ENCODE measurements at regions not wholly inside any gene's neighbourhood (a gene's known extent, or its start where the extent isn't known, plus 50 kb on each side); places are given as distances from the start of the nearest gene placed in this dataset.

DNA sequence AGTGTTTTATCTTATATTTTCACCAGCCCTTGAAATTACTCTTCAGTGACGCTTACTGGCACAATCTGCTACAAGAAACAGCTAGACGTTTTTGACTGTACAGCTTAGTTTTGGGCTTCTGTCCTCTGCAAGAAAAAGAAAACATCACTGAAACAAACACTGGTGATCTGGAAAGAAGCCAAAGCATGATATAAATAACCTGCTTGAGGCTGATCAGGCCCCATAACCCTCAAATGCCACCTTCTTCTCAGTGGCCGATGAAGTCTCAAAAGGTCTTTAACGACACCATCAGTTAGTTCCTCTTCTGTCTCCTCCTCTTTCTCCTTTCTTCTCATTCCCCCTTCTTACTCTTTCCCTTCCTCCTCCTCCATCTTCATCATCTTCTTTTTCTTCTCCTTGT is 942.3 kb upstream of the TMEM132C start:
- Mint-ChIP-seq H3K4me1 (no peaks in the 10 kb centered on the region), H3K27ac (no peak overlapping the region), H3K4me3 (no peak overlapping the region), H3K36me3 (no peaks in the 10 kb centered on the region), H3K9me3 (no peaks in the 10 kb centered on the region)
- DNase-seq (ENCODE audit: low spot score in 2 of 2) (no peak), ATAC-seq (no peak)

DNA sequence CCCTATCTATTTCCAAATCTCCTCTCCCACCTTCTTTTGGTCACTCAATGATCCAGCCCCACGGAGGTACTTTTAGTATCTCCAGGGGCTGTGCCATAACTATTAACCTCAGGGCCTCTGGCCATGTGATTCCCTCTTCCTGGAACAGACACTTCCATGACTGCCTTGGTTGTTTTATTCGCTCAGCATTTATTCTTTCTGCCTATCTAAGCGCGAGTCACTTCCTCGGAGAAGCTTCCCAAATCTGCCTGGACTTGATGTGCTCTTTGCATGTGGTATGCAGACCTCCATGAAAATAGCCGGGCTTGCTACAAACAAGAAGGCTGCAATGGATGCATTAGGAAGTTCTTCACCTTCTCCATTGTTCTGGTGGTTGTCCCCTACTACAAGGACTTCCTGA is 939.0 kb upstream of the TMEM132C start:
- Mint-ChIP-seq H3K9me3 (no peaks in the 10 kb centered on the region), H3K27ac (no peak overlapping the region)
- no peak for ATAC-seq

DNA sequence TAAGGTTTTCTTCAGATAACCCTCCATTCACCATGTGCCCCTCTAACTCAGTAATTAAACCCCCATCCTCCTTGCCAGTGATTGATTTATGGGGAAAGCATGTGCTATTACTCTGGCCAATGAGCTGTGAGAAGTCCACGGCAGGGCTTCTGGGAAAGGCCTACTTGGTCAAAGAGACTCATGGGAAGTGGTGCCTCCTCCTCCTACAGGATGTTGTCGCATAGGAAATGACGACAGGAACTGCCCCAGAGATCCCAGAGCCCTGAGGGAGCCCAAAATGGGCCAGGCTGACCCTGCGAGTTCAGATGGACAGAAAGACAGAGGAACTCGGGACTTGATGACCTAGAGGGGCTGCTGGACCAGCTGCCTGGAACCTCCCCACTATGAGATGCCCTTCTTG is 938.1 kb upstream of the TMEM132C start:
- H3K9me3 Mint-ChIP-seq: no peaks in the 10 kb centered on the region
- ATAC-seq (no peak), DNase-seq (ENCODE audit: low spot score in 2 of 2) (no peak)
- H3K4me3 Mint-ChIP-seq: no peak overlapping the region
- no peak overlapping the region for H3K27ac Mint-ChIP-seq
- no peaks in the 10 kb centered on the region for H3K4me1 Mint-ChIP-seq
- H3K36me3 Mint-ChIP-seq: no peaks in the 10 kb centered on the region

More for the DNA sequence above, 939.0 kb upstream of the TMEM132C start:
- Mint-ChIP-seq H3K36me3 (no peaks in the 10 kb centered on the region), H3K4me1 (no peaks in the 10 kb centered on the region), H3K4me3 (no peak overlapping the region)
- no peak for DNase-seq (ENCODE audit: low spot score in 2 of 2)

DNA sequence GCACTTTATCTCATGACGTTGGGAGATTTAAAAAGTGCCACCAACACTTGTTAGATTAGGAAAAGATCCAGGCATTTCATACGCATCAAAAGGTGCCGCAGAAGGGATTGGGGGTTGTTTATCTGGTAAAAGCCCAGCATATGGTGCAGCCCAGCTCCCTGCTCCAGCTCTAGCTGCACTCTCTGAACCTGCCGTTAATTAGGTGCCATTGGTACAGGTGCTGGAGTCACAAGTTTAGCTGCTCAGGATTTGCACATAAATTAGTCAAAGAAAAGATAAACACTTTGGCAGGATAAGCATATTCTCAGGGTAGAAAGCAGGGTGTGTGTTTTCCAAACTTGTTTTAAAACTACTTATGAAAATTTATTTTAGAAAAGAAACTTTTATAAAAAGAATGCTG is 932.6 kb upstream of the TMEM132C start:
- Mint-ChIP-seq H3K9me3 (no peaks in the 10 kb centered on the region), H3K27ac (no peak overlapping the region), H3K4me1 (no peaks in the 10 kb centered on the region), H3K4me3 (no peak overlapping the region), H3K36me3 (no peaks in the 10 kb centered on the region)
- no peak for DNase-seq (ENCODE audit: low spot score in 2 of 2)
- no peak for ATAC-seq

DNA sequence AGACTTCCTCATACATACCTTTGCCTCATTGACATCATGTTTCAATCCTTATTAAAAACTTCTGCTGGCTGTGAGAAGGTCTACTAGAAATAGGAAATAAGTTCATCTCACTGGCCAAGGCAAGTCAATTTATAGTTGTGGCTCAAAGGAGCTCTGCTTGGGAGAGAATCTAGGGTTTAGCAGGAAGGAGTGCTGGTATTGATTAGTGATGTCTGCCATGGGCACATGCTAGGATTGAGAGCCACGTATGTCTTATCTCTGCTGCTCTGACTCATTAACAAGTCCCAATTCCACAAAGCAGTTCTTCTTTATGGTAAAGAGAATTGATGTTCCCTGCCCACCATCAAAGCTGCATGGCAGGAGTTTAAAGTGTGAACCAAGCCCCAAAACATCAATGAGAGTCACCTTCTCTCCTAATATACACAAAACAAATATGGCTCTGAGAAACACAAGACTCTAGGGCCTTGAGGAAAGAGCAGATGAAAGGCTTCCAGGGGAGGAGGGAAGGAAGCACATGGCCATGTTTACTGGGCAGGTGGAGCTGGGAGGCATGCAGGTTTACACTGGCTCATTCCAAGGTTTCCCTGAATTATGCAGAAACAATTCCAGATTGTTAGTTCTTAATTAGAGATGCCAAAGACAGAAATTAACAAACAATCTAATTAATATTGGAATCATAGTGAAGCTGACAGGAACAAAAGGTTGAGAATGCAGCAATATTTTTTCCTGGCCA is 931.9 kb upstream of the TMEM132C start:
- DNase-seq (ENCODE audit: low spot score in 2 of 2) (no peak), ATAC-seq (no peak)
- no peak overlapping the region for H3K4me3 Mint-ChIP-seq
- no peak overlapping the region for H3K27ac Mint-ChIP-seq
- no peaks in the 10 kb centered on the region for H3K36me3 Mint-ChIP-seq
- H3K9me3 Mint-ChIP-seq: no peaks in the 10 kb centered on the region
- H3K4me1 Mint-ChIP-seq: no peaks in the 10 kb centered on the region

DNA sequence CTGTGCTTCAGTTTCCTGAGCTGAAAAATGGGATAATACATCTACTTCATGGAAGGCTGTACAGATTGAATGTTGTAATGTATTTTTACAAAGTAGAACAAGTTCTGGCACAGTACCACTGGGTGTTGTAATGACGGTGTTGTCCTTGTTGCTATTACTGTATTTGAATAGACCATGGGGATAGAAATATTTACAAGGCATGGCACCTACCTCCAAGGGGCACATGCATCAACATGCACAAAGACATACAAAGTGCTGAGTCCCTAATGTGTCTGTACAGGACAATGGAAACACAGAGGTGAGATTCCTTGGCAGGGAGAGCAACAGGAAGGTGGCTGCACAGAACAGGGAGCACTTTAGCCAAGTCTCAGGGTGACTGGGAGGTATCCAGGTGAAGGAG is 930.6 kb upstream of the TMEM132C start:
- H3K4me1 Mint-ChIP-seq: no peaks in the 10 kb centered on the region
- no peaks in the 10 kb centered on the region for H3K9me3 Mint-ChIP-seq
- H3K27ac Mint-ChIP-seq: no peak overlapping the region
- no peak for ATAC-seq
- no peaks in the 10 kb centered on the region for H3K36me3 Mint-ChIP-seq
- H3K4me3 Mint-ChIP-seq: no peak overlapping the region
- DNase-seq (ENCODE audit: low spot score in 2 of 2): no peak

DNA sequence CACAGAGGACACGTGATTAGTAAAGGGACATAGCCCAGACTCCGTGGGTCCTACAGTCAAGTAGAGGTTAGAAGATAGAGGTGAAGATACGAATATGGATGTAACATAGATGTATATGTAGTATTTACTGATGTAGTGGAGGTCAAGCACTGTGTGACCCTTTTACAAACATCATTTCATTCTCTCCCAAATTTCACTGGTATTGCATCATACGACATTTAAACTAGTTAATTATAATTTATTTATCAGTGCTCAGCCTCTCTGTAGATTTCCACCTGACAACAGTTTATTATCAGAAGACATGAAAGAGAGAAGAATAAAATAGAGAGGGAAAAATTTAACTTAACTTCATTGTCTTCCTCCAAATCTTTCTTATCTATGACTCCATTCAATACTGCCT is 927.9 kb upstream of the TMEM132C start:
- no peak for ATAC-seq
- Mint-ChIP-seq H3K9me3 (no peaks in the 10 kb centered on the region), H3K4me1 (no peaks in the 10 kb centered on the region), H3K4me3 (no peak overlapping the region), H3K27ac (no peak overlapping the region), H3K36me3 (no peaks in the 10 kb centered on the region)
- no peak for DNase-seq (ENCODE audit: low spot score in 2 of 2)

DNA sequence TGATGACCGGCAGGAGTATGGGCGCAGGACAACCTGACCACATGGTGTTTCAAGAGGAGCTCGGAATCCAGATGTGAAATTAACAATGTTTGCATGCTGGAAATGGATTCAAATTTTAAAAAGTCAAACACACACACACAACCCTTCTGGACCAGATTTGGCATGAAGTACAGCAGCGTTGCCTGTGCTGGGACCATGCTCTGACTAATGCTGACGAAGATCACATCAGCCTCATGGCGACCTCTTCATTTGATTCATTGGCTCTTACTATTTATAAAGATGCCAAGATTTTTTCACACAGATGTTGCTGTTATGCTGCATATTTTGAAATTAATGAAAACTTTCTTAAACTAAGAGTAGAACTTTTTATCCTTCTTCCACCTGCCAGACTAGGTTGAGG is 926.6 kb upstream of the TMEM132C start:
- Mint-ChIP-seq H3K9me3 (no peaks in the 10 kb centered on the region), H3K36me3 (no peaks in the 10 kb centered on the region), H3K4me3 (no peak overlapping the region), H3K27ac (no peak overlapping the region), H3K4me1 (no peaks in the 10 kb centered on the region)
- DNase-seq (ENCODE audit: low spot score in 2 of 2) (no peak), ATAC-seq (no peak)

DNA sequence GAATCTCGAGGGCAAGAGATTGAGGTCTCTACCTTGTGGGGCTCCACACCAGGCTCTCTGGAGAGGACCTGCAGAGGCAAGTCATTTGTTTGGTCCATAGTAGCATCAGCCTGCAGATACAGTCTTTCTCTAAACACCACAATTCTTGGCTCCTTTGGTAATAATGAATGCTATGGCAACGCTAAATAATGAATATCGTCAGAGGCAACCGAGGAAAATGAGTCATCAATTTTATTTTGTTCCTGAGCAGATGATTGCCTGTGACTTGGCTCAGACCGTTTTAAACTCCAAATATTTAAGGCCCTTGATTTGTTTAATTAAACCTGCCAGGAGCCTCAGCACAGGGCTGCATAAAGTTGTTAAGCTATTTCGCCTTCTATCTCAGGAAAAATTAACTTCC is 924.1 kb upstream of the TMEM132C start:
- no peaks in the 10 kb centered on the region for H3K36me3 Mint-ChIP-seq
- no peak overlapping the region for H3K4me3 Mint-ChIP-seq
- no peak for ATAC-seq

DNA sequence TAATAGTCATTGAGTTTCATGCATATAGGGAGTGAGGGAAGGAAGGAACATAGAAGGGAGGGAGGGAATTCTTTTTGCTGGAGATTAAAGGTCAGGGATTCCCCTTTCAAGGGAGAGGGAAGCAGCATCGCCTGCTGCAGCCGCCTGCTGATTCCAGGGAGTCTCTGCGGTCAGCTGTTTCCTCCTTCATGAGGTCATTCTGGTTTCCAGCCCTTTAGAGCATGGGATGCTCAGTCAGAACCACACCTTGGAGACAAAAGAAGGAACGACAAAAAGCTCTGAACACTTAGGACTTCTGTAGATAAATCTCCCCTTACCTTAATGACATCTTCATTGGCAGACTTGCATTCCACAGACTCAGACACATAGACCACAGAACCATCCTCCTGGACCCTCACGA is 923.0 kb upstream of the TMEM132C start:
- DNase-seq (ENCODE audit: low spot score in 2 of 2) (no peak), ATAC-seq (no peak)
- H3K4me3 Mint-ChIP-seq: no peak overlapping the region
- H3K36me3 Mint-ChIP-seq: no peaks in the 10 kb centered on the region
- H3K4me1 Mint-ChIP-seq: no peaks in the 10 kb centered on the region
- no peak overlapping the region for H3K27ac Mint-ChIP-seq
- peaks cover 11% of the 10 kb centered on the region for H3K9me3 Mint-ChIP-seq

More for the DNA sequence above, 924.1 kb upstream of the TMEM132C start:
- peaks cover 11% of the 10 kb centered on the region for H3K9me3 Mint-ChIP-seq
- no peak overlapping the region for H3K27ac Mint-ChIP-seq
- H3K4me1 Mint-ChIP-seq: no peaks in the 10 kb centered on the region
- no peak for DNase-seq (ENCODE audit: low spot score in 2 of 2)

DNA sequence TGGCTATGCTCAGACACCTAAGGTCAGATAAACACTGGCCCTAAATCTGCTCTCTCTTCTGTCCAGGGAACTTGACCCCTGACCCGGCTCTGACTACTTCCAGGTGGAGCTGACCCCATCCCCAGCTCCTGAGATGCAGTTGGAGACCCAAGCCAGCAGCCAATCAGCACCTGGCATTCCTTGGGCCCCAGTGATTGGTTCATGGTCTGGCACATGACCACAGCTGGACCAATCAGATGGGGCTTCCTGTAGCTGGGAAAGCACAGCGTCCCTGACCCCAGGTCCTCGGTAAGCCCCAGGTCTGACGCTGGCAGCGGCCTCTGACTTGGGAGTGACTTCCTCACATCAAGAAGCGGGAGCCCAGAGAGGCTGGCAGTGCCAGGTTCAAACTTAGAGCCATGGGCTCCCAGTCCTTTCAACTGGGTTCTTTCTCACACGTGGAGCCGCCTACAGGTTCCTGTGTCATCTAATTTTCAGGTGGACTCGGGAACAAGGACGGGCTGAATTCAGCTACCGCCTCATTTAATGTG is 915.4 kb upstream of the TMEM132C start:
- Mint-ChIP-seq H3K4me1 (no peaks in the 10 kb centered on the region), H3K4me3 (no peak overlapping the region), H3K27ac (no peak overlapping the region), H3K36me3 (no peaks in the 10 kb centered on the region), H3K9me3 (peaks cover 10% of the 10 kb centered on the region)
- no peak for DNase-seq (ENCODE audit: low spot score in 2 of 2)
- no peak for ATAC-seq

DNA sequence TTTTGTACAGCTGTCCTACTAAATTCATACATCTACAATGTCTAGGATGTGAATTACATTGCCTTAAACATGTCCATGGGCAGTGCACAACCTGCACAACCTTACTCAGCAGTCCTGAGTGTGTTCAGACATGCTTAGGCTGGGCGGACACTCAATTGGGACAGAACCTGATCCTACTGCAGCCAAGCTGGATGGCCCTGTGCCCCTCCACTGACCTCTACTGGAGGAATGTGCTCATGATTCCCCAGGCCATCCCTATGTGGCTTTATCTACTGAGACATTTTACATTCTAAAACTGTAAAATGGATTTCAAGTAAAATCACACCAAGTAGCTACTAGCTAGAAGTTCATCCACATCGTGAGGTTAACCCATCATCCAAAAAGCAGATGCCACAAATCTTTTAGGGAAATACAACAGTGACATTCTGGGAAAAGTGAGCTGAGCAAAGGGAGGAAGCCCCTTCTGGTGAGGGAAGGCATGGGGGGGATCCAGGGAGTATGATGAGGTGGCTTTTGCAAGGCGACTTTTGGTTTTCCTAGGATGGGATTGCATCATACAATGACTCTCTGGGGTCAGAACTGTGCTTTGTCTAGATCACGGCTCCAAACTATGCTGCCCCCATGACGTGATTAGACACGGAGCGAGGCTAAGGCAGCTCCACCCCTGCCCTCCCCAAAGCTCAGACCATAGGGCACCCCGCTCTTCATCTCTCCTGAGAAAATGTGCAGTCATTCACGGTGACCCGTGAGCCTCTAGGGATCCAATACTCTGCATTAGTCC is 911.7 kb upstream of the TMEM132C start:
- ATAC-seq (peak; percentile 11), DNase-seq (ENCODE audit: low spot score in 2 of 2) (no peak)
- Mint-ChIP-seq H3K27ac (no peak overlapping the region), H3K36me3 (no peaks in the 10 kb centered on the region), H3K9me3 (peaks cover 4% of the 10 kb centered on the region), H3K4me3 (no peak overlapping the region), H3K4me1 (no peaks in the 10 kb centered on the region)

DNA sequence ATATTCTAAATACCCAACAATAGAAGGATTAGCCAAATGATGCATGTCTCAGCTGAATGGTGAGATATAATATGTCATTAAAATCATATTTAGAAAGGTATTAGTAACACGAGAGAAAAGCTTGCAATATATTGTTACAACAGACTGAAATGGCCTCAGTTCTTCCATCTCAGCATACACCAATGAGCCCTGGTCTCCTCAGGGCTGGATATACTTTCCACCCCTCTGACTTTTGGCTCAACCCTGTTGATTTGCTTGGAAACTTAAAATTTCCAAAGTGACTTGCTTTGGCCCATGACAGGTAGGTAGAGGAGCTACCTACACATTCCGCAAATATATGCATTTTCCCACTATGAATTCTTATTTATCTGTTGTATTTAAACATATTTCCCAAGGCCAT is 908.1 kb upstream of the TMEM132C start:
- H3K27ac Mint-ChIP-seq: no peak overlapping the region
- H3K9me3 Mint-ChIP-seq: no peaks in the 10 kb centered on the region
- no peaks in the 10 kb centered on the region for H3K36me3 Mint-ChIP-seq
- no peak overlapping the region for H3K4me3 Mint-ChIP-seq
- H3K4me1 Mint-ChIP-seq: no peaks in the 10 kb centered on the region
- DNase-seq (ENCODE audit: low spot score in 2 of 2) (no peak), ATAC-seq (no peak)

DNA sequence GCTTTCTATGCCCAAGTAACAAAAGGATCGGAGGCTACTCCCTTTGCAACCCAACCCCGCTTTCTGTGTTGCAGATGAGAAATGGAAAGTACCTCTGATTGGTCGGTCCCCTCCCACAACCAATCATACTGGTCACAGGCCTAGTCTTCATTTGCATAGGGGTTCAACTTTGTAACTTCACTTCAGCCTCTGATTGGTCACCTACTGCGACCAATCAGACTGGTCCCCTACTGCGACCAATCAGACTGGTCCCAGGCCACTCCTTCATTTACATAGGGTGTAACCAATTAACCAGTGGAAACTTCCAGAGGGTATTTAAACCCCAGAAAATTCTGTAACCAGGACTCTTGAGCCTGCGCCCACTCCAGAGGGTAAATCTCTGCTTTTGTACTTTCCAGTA is 906.4 kb upstream of the TMEM132C start:
- Mint-ChIP-seq H3K9me3 (peaks cover 3% of the 10 kb centered on the region), H3K4me3 (no peak overlapping the region), H3K4me1 (no peaks in the 10 kb centered on the region), H3K36me3 (no peaks in the 10 kb centered on the region), H3K27ac (no peak overlapping the region)
- no peak for DNase-seq (ENCODE audit: low spot score in 2 of 2)
- no peak for ATAC-seq

DNA sequence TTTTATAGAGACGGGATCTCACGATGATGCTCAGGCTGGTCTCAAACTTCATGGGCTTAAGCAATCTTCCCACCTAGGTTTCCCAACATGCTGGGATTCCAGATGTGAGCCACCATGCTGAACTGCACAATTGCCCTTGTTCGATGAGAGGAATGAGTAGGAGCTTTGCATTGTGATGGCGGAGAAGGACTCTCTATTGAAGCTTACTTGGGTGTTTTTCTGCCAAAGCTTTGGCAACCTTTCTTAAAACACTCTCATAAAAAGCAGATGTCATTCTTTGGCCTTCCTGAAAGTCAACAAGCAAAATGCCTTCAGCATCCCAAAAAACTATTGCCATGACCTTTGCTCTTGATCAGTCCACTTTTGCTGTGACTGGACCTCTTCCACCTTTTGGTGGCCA is 904.8 kb upstream of the TMEM132C start:
- ATAC-seq (no peak), DNase-seq (ENCODE audit: low spot score in 2 of 2) (no peak)
- peaks cover 3% of the 10 kb centered on the region for H3K9me3 Mint-ChIP-seq
- H3K36me3 Mint-ChIP-seq: no peaks in the 10 kb centered on the region
- no peak overlapping the region for H3K27ac Mint-ChIP-seq
- H3K4me3 Mint-ChIP-seq: no peak overlapping the region
- no peaks in the 10 kb centered on the region for H3K4me1 Mint-ChIP-seq

DNA sequence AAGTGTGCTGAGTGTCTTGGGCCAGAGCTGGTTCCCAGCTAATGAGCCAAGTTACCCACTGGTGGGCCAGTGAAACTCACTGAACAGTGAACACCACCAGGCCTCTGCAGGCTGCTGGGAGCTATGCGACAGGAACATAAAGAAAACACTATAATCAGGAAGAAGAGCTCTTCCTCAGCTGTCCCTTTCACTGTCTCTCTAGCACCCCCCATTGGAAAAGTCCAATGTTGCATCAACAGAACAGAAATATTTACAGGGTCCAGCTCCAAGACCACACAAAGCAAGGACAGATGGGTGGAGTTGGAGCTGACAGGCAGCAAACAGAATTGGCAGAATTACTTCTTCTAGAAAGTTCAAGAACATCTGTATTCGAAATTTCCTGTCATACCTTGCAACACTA is 903.6 kb upstream of the TMEM132C start:
- Mint-ChIP-seq H3K9me3 (peaks cover 3% of the 10 kb centered on the region), H3K4me1 (no peaks in the 10 kb centered on the region), H3K36me3 (no peaks in the 10 kb centered on the region), H3K27ac (no peak overlapping the region), H3K4me3 (no peak overlapping the region)
- no peak for DNase-seq (ENCODE audit: low spot score in 2 of 2)
- ATAC-seq: no peak

Measured in stimulated activated effector memory CD8-positive, alpha-beta T cell treated with anti-CD3 and anti-CD28 coated beads, Interleukin-12 subunit alpha, Interleukin-12 subunit beta, amount 100 ng/mL, for 72 hours (primary cell).